Suprapubic skin (tissue), 4 donors: ENCODE measurements at regions not wholly inside any gene's neighbourhood (a gene's known extent, or its start where the extent isn't known, plus 50 kb on each side); places are given as distances from the start of the nearest gene placed in this dataset.

Experiments
- DNase-seq, 2 donors: peaks; one replicate each; pipeline ENCODE4 v3.0.0-alpha.2; 2019; ENCODE audit warnings: low spot score in 2 of 2
- H3K27ac ChIP-seq: fragments of 200-600 bp; sonication (generic); one replicate; pipeline ENCODE4 v1.5.1; 2019
- H3K27me3 ChIP-seq: fragments of 200-600 bp; sonication (generic); one replicate; pipeline ENCODE4 v1.5.1; 2019
- H3K36me3 ChIP-seq: fragments of 200-600 bp; sonication (generic); one replicate; pipeline ENCODE4 v1.5.1; 2019
- H3K4me1 ChIP-seq: fragments of 200-600 bp; sonication (generic); one replicate; pipeline ENCODE4 v1.5.1; 2019
- H3K4me3 ChIP-seq: fragments of 200-600 bp; sonication (generic); one replicate; pipeline ENCODE4 v1.5.1; 2019; ENCODE audit warnings: mild to moderate bottlenecking
- H3K9me3 ChIP-seq: fragments of 200-600 bp; sonication (generic); one replicate; pipeline ENCODE4 v1.5.1; 2019
- CTCF ChIP-seq, 2 donors: fragments of 200-600 bp in 1 of 2; fragments of 450-650 bp in 1 of 2; sonication (generic) in 1 of 2; IDR thresholded peaks; one replicate each; pipeline ENCODE4 v1.5.1; 2016 to 2019; ENCODE audit warnings: antibody characterized with exemption in 2 of 2, mild to moderate bottlenecking in 1 of 2, moderate library complexity in 1 of 2
- EP300 ChIP-seq: sonication (generic); formaldehyde crosslinking; IDR thresholded peaks from one replicate; pipeline ENCODE4 v1.6.1; 2017; ENCODE audit warnings: antibody characterized with exemption
- POLR2A ChIP-seq, 2 donors: fragments of 450-650 bp; IDR thresholded peaks; one replicate each; pipeline ENCODE4 v1.6.1; 2017; ENCODE audit warnings: antibody characterized with exemption in 2 of 2, mild to moderate bottlenecking in 2 of 2, moderate library complexity in 2 of 2
- POLR2AphosphoS5 ChIP-seq, 3 donors: sonication (generic); formaldehyde crosslinking; IDR thresholded peaks; one replicate each; pipeline ENCODE4 v1.6.1; 2017; ENCODE audit warnings: antibody characterized with exemption in 3 of 3
- WGBS: methylation state at CpG from one replicate; pipeline ENCODE4 v1.1.5; 2018; 5-methylcytosine and 5-hydroxymethylcytosine counted together

GRCh38 chr5:67366691-67367395 lies 170.2 kb upstream of the CD180 start:
- TF ChIP-seq POLR2A (IDR thresholded peaks at IDR 0.05) (no peak), CTCF (IDR thresholded peaks at IDR 0.05) (no peak), POLR2AphosphoS5 (IDR thresholded peaks at IDR 0.05) (no peak), EP300 (no peak)
- no peaks in the 10 kb centered on the region for H3K36me3 ChIP-seq
- peaks cover 3% of the 10 kb centered on the region for H3K4me1 ChIP-seq
- no peaks in the 10 kb centered on the region for H3K9me3 ChIP-seq
- WGBS, result 58% methylated on average over 5 of the region's 5 CpGs
- H3K4me3 ChIP-seq, result no peak overlapping the region
- no peak for DNase-seq
- no peaks in the 10 kb centered on the region for H3K27me3 ChIP-seq
- H3K27ac ChIP-seq, result no peak overlapping the region

- Histone ChIP-seq H3K9me3 (no peaks in the 10 kb centered on the region), H3K4me1 (peaks cover 3% of the 10 kb centered on the region), H3K36me3 (no peaks in the 10 kb centered on the region), H3K4me3 (no peak overlapping the region), H3K27me3 (no peaks in the 10 kb centered on the region), H3K27ac (no peak overlapping the region)
- DNase-seq, result no peak
- TF ChIP-seq EP300, result no peak
- no peak for TF ChIP-seq POLR2A (IDR thresholded peaks at IDR 0.05)
- TF ChIP-seq POLR2AphosphoS5 (IDR thresholded peaks at IDR 0.05), result no peak
- TF ChIP-seq CTCF (IDR thresholded peaks at IDR 0.05), result no peak
- WGBS, result 74% methylated on average over 8 of the region's 8 CpGs
These were observed 169.7 kb upstream of the CD180 start for GRCh38 chr5:67366276-67366675.

GRCh38 chr5:67364381-67364970 lies 167.9 kb upstream of the CD180 start:
- Histone ChIP-seq H3K27me3 (no peaks in the 10 kb centered on the region), H3K4me3 (no peak overlapping the region), H3K4me1 (peaks cover 3% of the 10 kb centered on the region), H3K36me3 (no peaks in the 10 kb centered on the region), H3K9me3 (no peaks in the 10 kb centered on the region), H3K27ac (no peak overlapping the region)
- DNase-seq, result no peak
- WGBS, result 46% methylated on average over 3 of the region's 3 CpGs
- TF ChIP-seq EP300, result no peak
- TF ChIP-seq POLR2AphosphoS5 (IDR thresholded peaks at IDR 0.05), result no peak
- TF ChIP-seq CTCF (IDR thresholded peaks at IDR 0.05), result no peak
- no peak for TF ChIP-seq POLR2A (IDR thresholded peaks at IDR 0.05)

GRCh38 chr5:67363963-67364362 lies 167.4 kb upstream of the CD180 start:
- Histone ChIP-seq H3K9me3 (no peaks in the 10 kb centered on the region), H3K4me3 (no peak overlapping the region), H3K27me3 (no peaks in the 10 kb centered on the region), H3K36me3 (no peaks in the 10 kb centered on the region), H3K4me1 (peaks cover 3% of the 10 kb centered on the region), H3K27ac (no peak overlapping the region)
- WGBS, result 47% methylated on average over 1 of the region's 1 CpG
- TF ChIP-seq POLR2AphosphoS5 (IDR thresholded peaks at IDR 0.05) (no peak), POLR2A (IDR thresholded peaks at IDR 0.05) (no peak), CTCF (IDR thresholded peaks at IDR 0.05) (no peak), EP300 (no peak)
- DNase-seq, result no peak

GRCh38 chr5:67363180-67363709 lies 166.6 kb upstream of the CD180 start:
- no peak for DNase-seq
- no peaks in the 10 kb centered on the region for H3K27me3 ChIP-seq
- no peaks in the 10 kb centered on the region for H3K9me3 ChIP-seq
- H3K4me1 ChIP-seq, result peaks cover 3% of the 10 kb centered on the region
- no peaks in the 10 kb centered on the region for H3K36me3 ChIP-seq
- H3K4me3 ChIP-seq, result no peak overlapping the region
- 92% methylated on average over 5 of the region's 5 CpGs for WGBS
- no peak overlapping the region for H3K27ac ChIP-seq
- no peak for TF ChIP-seq POLR2A (IDR thresholded peaks at IDR 0.05)
- TF ChIP-seq EP300, result no peak
- no peak for TF ChIP-seq POLR2AphosphoS5 (IDR thresholded peaks at IDR 0.05)
- no peak for TF ChIP-seq CTCF (IDR thresholded peaks at IDR 0.05)
